PC-3 (cell line): ENCODE measurements at regions not wholly inside any gene's neighbourhood (a gene's known extent, or its start where the extent isn't known, plus 50 kb on each side); places are given as distances from the start of the nearest gene placed in this dataset.

Experiments
- ATAC-seq: fragments of 200-7000 bp; cut with Tn5 transposase; 2 replicates; pipeline ENCODE4 v1.9.1; 2020; ENCODE audit warnings: mild to moderate bottlenecking, moderate library complexity
- BruUV-seq: library from RNA; stranded (reverse); fragments of 400-500 nt; replicated peaks from 2 replicates; lab custom pipeline; 2021; lab: Mats Ljungman, UMichigan
- CTCF ChIA-PET: fragments of 300-600 bp; sonication (Branson Sonifier 250); formaldehyde crosslinking; loops from one replicate; lab custom pipeline; 2022; ENCODE audit warnings: antibody characterized with exemption; lab: Charles Lee
- POLR2A ChIA-PET: fragments of 300-600 bp; sonication (Branson Sonifier 250); formaldehyde crosslinking; loops from one replicate; lab custom pipeline; 2022; ENCODE audit warnings: antibody characterized with exemption; ENCODE audit not compliant: unreplicated experiment; lab: Charles Lee
- DNase-seq: peaks from one replicate; pipeline ENCODE4 v3.0.0-alpha.2; 2015
- H2AFZ ChIP-seq: fragments of 300-600 bp; sonication (generic); 2 replicates; pipeline ENCODE4 v1.6.0; 2016; ENCODE audit warnings: antibody characterized with exemption, low read length
- H3F3A ChIP-seq: fragments of 300-600 bp; sonication (generic); one replicate; pipeline ENCODE4 v1.6.0; 2017; ENCODE audit warnings: antibody characterized with exemption, low read length, control low read depth, mild to moderate bottlenecking; ENCODE audit not compliant: unreplicated experiment
- H3K27ac ChIP-seq: fragments of 300-600 bp; sonication (generic); 2 replicates; pipeline ENCODE4 v1.5.1; 2016; ENCODE audit warnings: mild to moderate bottlenecking, low read length
- H3K27me3 ChIP-seq: fragments of 300-600 bp; sonication (generic); 2 replicates; pipeline ENCODE4 v1.6.1; 2016; ENCODE audit warnings: low read length, mixed read lengths
- H3K36me3 ChIP-seq: fragments of 300-600 bp; sonication (generic); 2 replicates; pipeline ENCODE4 v1.6.1; 2016; ENCODE audit warnings: low read depth, mixed run types, low read length, mixed read lengths
- H3K4me1 ChIP-seq: fragments of 300-600 bp; sonication (generic); 2 replicates; pipeline ENCODE4 v1.5.1; 2016; ENCODE audit warnings: low read length; ENCODE audit not compliant: insufficient read depth
- H3K4me2 ChIP-seq: fragments of 300-600 bp; sonication (generic); 2 replicates; pipeline ENCODE4 v1.6.0; 2016; ENCODE audit warnings: low read length
- H3K4me3 ChIP-seq: fragments of 300-600 bp; sonication (generic); 2 replicates; pipeline ENCODE4 v1.5.1; 2016; ENCODE audit warnings: mild to moderate bottlenecking, low read length, mixed read lengths
- H3K79me2 ChIP-seq: fragments of 300-600 bp; sonication (generic); 2 replicates; pipeline ENCODE4 v1.6.1; 2017; ENCODE audit warnings: low read length, mixed read lengths
- H3K9ac ChIP-seq: fragments of 300-600 bp; sonication (generic); 2 replicates; pipeline ENCODE4 v1.6.0; 2016; ENCODE audit warnings: mild to moderate bottlenecking, low read length
- H3K9me2 ChIP-seq: fragments of 300-600 bp; sonication (generic); replicated peaks from 2 replicates; pipeline ENCODE4 v1.6.1; 2016; ENCODE audit warnings: mixed run types, low read length, mixed read lengths
- H3K9me3 ChIP-seq: fragments of 300-600 bp; sonication (generic); 2 replicates; pipeline ENCODE4 v1.6.1; 2016; ENCODE audit warnings: low read length, mixed read lengths
- H4K20me1 ChIP-seq: fragments of 300-600 bp; sonication (generic); 2 replicates; pipeline ENCODE4 v1.6.1; 2016; ENCODE audit warnings: low read length, mixed read lengths
- EZH2 ChIP-seq: fragments of 300-600 bp; sonication (generic); IDR thresholded peaks from one replicate; pipeline ENCODE4 v1.6.1; 2017; ENCODE audit warnings: antibody characterized with exemption, mild to moderate bottlenecking, low read length; ENCODE audit not compliant: unreplicated experiment
- EZH2phosphoT487 ChIP-seq: fragments of 300-600 bp; sonication (generic); IDR thresholded peaks from 2 replicates; pipeline ENCODE4 v1.6.1; 2018; ENCODE audit warnings: mild to moderate bottlenecking, antibody characterized with exemption, low read length, borderline replicate concordance
- intact Hi-C: fragments of 100-400 bp; cut with micrococcal nuclease; formaldehyde crosslinking; loops from 2 replicates; pipeline ENCODE4 v1.9.0; 2023
- TF ChIP-seq, protein P1 (sequence below): fragments of 300-600 bp; sonication (generic); conservative IDR thresholded peaks from 2 replicates; pipeline ENCODE4 v1.5.1; 2017; ENCODE audit warnings: antibody characterized with exemption, low read depth, mild to moderate bottlenecking, low read length

DNA sequence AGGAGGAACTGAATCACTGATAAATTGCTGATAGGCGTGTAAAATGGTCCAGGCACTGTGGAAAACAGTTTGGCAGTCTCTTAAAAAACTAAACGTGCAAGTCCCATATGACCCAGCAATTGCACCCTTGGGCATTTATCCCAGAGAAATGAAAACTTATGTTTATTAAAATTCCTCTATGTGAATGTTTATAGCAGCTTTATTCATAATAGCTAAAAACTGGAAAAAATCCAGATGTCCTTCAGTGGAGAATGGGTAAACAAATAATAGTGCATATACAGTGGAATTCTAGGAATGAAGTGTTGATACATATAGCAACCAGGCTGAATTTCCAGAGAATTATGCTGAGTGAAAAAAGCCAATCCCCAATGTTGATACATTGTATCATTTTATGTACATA is 482.2 kb upstream of the PDZRN3 start:
- H3K4me1 ChIP-seq = no peaks in the 10 kb centered on the region
- H3K9ac ChIP-seq = no peak overlapping the region
- H3K4me2 ChIP-seq = no peak overlapping the region
- H3K79me2 ChIP-seq = no peaks in the 10 kb centered on the region
- no TSS peak for BruUV-seq
- H3K36me3 ChIP-seq = no peaks in the 10 kb centered on the region
- DNase-seq (no peak), ATAC-seq (no peak)
- TF ChIP-seq, protein P1, sequence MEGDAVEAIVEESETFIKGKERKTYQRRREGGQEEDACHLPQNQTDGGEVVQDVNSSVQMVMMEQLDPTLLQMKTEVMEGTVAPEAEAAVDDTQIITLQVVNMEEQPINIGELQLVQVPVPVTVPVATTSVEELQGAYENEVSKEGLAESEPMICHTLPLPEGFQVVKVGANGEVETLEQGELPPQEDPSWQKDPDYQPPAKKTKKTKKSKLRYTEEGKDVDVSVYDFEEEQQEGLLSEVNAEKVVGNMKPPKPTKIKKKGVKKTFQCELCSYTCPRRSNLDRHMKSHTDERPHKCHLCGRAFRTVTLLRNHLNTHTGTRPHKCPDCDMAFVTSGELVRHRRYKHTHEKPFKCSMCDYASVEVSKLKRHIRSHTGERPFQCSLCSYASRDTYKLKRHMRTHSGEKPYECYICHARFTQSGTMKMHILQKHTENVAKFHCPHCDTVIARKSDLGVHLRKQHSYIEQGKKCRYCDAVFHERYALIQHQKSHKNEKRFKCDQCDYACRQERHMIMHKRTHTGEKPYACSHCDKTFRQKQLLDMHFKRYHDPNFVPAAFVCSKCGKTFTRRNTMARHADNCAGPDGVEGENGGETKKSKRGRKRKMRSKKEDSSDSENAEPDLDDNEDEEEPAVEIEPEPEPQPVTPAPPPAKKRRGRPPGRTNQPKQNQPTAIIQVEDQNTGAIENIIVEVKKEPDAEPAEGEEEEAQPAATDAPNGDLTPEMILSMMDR = no peak
- TF ChIP-seq EZH2phosphoT487 (no peak), EZH2 (no peak)
- intact Hi-C loops = no loop called here
- no peak overlapping the region for H3K27ac ChIP-seq
- no peaks in the 10 kb centered on the region for H3F3A ChIP-seq
- H4K20me1 ChIP-seq = no peaks in the 10 kb centered on the region
- no peak overlapping the region for H2AFZ ChIP-seq
- H3K4me3 ChIP-seq = no peak overlapping the region
- H3K9me3 ChIP-seq = peaks cover 40% of the 10 kb centered on the region
- no peaks in the 10 kb centered on the region for H3K9me2 ChIP-seq
- H3K27me3 ChIP-seq = no peaks in the 10 kb centered on the region
- POLR2A ChIA-PET = no interaction called here
- CTCF ChIA-PET = no interaction called here

- no peak overlapping the region for H3K4me3 ChIP-seq
- TF ChIP-seq EZH2phosphoT487 = no peak
- TF ChIP-seq, protein P1 = no peak
- no peak for TF ChIP-seq EZH2
- ChIA-PET CTCF (no interaction called here), POLR2A (no interaction called here)
- H3K27me3 ChIP-seq = no peaks in the 10 kb centered on the region
- DNase-seq (no peak), ATAC-seq (no peak)
- H3K9me3 ChIP-seq = peaks cover 11% of the 10 kb centered on the region; the same call in 1 of the 2 replicates
- no peaks in the 10 kb centered on the region for H3K4me1 ChIP-seq
- H3K79me2 ChIP-seq = no peaks in the 10 kb centered on the region
- H4K20me1 ChIP-seq = no peaks in the 10 kb centered on the region
- BruUV-seq = no TSS peak
- H3F3A ChIP-seq = no peaks in the 10 kb centered on the region
- H3K4me2 ChIP-seq = no peak overlapping the region
- intact Hi-C loops = no loop called here
- H3K9ac ChIP-seq = no peak overlapping the region
- no peak overlapping the region for H3K27ac ChIP-seq
- no peak overlapping the region for H2AFZ ChIP-seq
- H3K36me3 ChIP-seq = no peaks in the 10 kb centered on the region
- H3K9me2 ChIP-seq = no peaks in the 10 kb centered on the region
These were observed 466.5 kb upstream of the PDZRN3 start for GRCh38 chr3:74091204-74091603.

GRCh38 chr3:74089814-74090213 is 465.1 kb upstream of the PDZRN3 start:
- H4K20me1 ChIP-seq = no peaks in the 10 kb centered on the region
- DNase-seq = no peak
- H3F3A ChIP-seq = no peaks in the 10 kb centered on the region
- no peaks in the 10 kb centered on the region for H3K27me3 ChIP-seq
- H2AFZ ChIP-seq = no peak overlapping the region
- no peaks in the 10 kb centered on the region for H3K36me3 ChIP-seq
- BruUV-seq = no TSS peak
- no peak overlapping the region for H3K4me3 ChIP-seq
- H3K9me2 ChIP-seq = no peaks in the 10 kb centered on the region
- ChIA-PET CTCF (no interaction called here), POLR2A (no interaction called here)
- no peaks in the 10 kb centered on the region for H3K4me1 ChIP-seq
- H3K4me2 ChIP-seq = no peak overlapping the region
- H3K79me2 ChIP-seq = no peaks in the 10 kb centered on the region
- H3K9me3 ChIP-seq = peaks cover 11% of the 10 kb centered on the region; the same call in 1 of the 2 replicates
- H3K9ac ChIP-seq = no peak overlapping the region
- TF ChIP-seq EZH2phosphoT487 = no peak
- TF ChIP-seq, protein P1 = no peak
- TF ChIP-seq EZH2 = no peak
- ATAC-seq = no peak
- H3K27ac ChIP-seq = no peak overlapping the region
- intact Hi-C loops = no loop called here
